ENCODE measurements at regions not wholly inside any gene's neighbourhood (a gene's known extent, or its start where the extent isn't known, plus 50 kb on each side); places are given as distances from the start of the nearest gene placed in this dataset.

GRCh38 chr18:10386956-10387355 is 67.5 kb upstream of the APCDD1 start:
- TF ChIP-seq CTCF (IDR thresholded peaks at IDR 0.05) (no peak), POLR2A (IDR thresholded peaks at IDR 0.05) (no peak)
